HEK293 (cell line): ENCODE measurements at regions not wholly inside any gene's neighbourhood (a gene's known extent, or its start where the extent isn't known, plus 50 kb on each side); places are given as distances from the start of the nearest gene placed in this dataset.

ENCODE experiments used
- CTCF ChIA-PET: fragments of 350-600 bp; formaldehyde crosslinking; extraction: SDS; loops from one replicate; lab custom pipeline; 2021; ENCODE audit warnings: antibody characterized with exemption; lab: Yijun Ruan, JAX
- POLR2A ChIA-PET: fragments of 300-600 bp; formaldehyde crosslinking; extraction: SDS; loops from one replicate; lab custom pipeline; 2020; ENCODE audit warnings: antibody characterized with exemption, inconsistent platforms; lab: Yijun Ruan, JAX
- H3K27ac ChIP-seq: fragments of 200-500 bp; sonication (Bioruptor generic); 2 replicates; pipeline ENCODE4 v1.5.1; 2014; ENCODE audit warnings: low read depth, low read length, control low read depth, inconsistent platforms; ENCODE audit errors: extremely low read depth
- H3K36me3 ChIP-seq, 2 experiments: fragments of 200-500 bp in 1 of 2; sonication (Bioruptor generic) in 1 of 2; 1 replicate in 1 of 2; 2 replicates in 1 of 2; pipeline ENCODE4 v1.5.1; 2014 to 2017; ENCODE audit warnings: inconsistent platforms in 2 of 2, low read length in 2 of 2; ENCODE audit not compliant: control insufficient read depth in 2 of 2, insufficient read depth in 1 of 2
- H3K4me1 ChIP-seq: fragments of 200-500 bp; sonication (Bioruptor generic); 2 replicates; pipeline ENCODE4 v1.5.1; 2014; ENCODE audit warnings: mild to moderate bottlenecking, low read length, inconsistent platforms; ENCODE audit not compliant: control insufficient read depth, insufficient read depth
- H3K4me3 ChIP-seq: 2 replicates; pipeline ENCODE4 v1.5.1; 2011; ENCODE audit warnings: low read depth, mild to moderate bottlenecking, control low read depth, low read length, moderate library complexity
- H3K9me3 ChIP-seq: fragments of 200-500 bp; sonication (Bioruptor generic); 2 replicates; pipeline ENCODE4 v1.5.1; 2014; ENCODE audit warnings: low read depth, low read length, inconsistent platforms; ENCODE audit not compliant: control insufficient read depth, insufficient read depth
- BCL11B ChIP-seq: fragments of 450-650 bp; formaldehyde crosslinking; IDR thresholded peaks from 2 replicates; pipeline ENCODE4 v1.5.1; 2016; ENCODE audit warnings: low read depth, missing biosample characterization, missing genetic modification characterization
- HOXD13 ChIP-seq: sonication (generic); formaldehyde crosslinking; IDR thresholded peaks from 2 replicates; pipeline ENCODE4 v1.8.0; 2022; ENCODE audit warnings: missing genetic modification reagents, borderline replicate concordance
- PRDM1 ChIP-seq: fragments of 450-650 bp; formaldehyde crosslinking; IDR thresholded peaks from 2 replicates; pipeline ENCODE4; 2016; ENCODE audit warnings: missing biosample characterization, missing genetic modification characterization
- SP2 ChIP-seq: fragments of 450-650 bp; formaldehyde crosslinking; IDR thresholded peaks from 2 replicates; pipeline ENCODE4 v1.5.1; 2016; ENCODE audit warnings: missing biosample characterization, missing genetic modification characterization
- YY1 ChIP-seq: fragments of 450-650 bp; formaldehyde crosslinking; IDR thresholded peaks from 2 replicates; pipeline ENCODE4 v1.5.1; 2018; ENCODE audit warnings: missing biosample characterization, missing genetic modification characterization
- ZNF132 ChIP-seq: fragments of 450-650 bp; formaldehyde crosslinking; IDR thresholded peaks from 2 replicates; pipeline ENCODE4 v1.5.1; 2017; ENCODE audit warnings: missing biosample characterization, missing genetic modification characterization, borderline replicate concordance
- ZNF146 ChIP-seq: fragments of 450-650 bp; formaldehyde crosslinking; IDR thresholded peaks from 2 replicates; pipeline ENCODE4 v1.5.1; 2016; ENCODE audit warnings: missing biosample characterization, missing genetic modification characterization
- ZNF19 ChIP-seq: fragments of 450-650 bp; formaldehyde crosslinking; IDR thresholded peaks from 2 replicates; pipeline ENCODE4; 2016; ENCODE audit warnings: missing biosample characterization, missing genetic modification characterization, low read depth
- ZNF221 ChIP-seq: fragments of 450-650 bp; formaldehyde crosslinking; IDR thresholded peaks from 2 replicates; pipeline ENCODE4 v1.5.1; 2017; ENCODE audit warnings: missing biosample characterization, missing genetic modification characterization, borderline replicate concordance
- ZNF223 ChIP-seq: fragments of 450-650 bp; formaldehyde crosslinking; IDR thresholded peaks from 2 replicates; pipeline ENCODE4 v1.5.1; 2016; ENCODE audit warnings: missing biosample characterization, missing genetic modification characterization
- ZNF302 ChIP-seq: fragments of 450-650 bp; formaldehyde crosslinking; IDR thresholded peaks from 2 replicates; pipeline ENCODE4 v1.5.1; 2016; ENCODE audit warnings: missing biosample characterization, missing genetic modification characterization, low read depth
- ZNF311 ChIP-seq: fragments of 450-650 bp; formaldehyde crosslinking; IDR thresholded peaks from 2 replicates; pipeline ENCODE4 v1.5.1; 2017; ENCODE audit warnings: missing biosample characterization, missing genetic modification characterization, borderline replicate concordance
- ZNF354C ChIP-seq: fragments of 450-650 bp; formaldehyde crosslinking; IDR thresholded peaks from 2 replicates; pipeline ENCODE4 v1.5.1; 2016; ENCODE audit warnings: missing biosample characterization, missing genetic modification characterization, low read depth, borderline replicate concordance
- ZNF426 ChIP-seq: fragments of 450-650 bp; formaldehyde crosslinking; IDR thresholded peaks from 2 replicates; pipeline ENCODE4 v1.5.1; 2017; ENCODE audit warnings: missing biosample characterization, missing genetic modification characterization, mild to moderate bottlenecking, inconsistent platforms, moderate library complexity
- ZNF433 ChIP-seq: fragments of 450-650 bp; formaldehyde crosslinking; IDR thresholded peaks from 2 replicates; pipeline ENCODE4 v1.5.1; 2016; ENCODE audit warnings: missing biosample characterization, missing genetic modification characterization, low read depth
- ZNF521 ChIP-seq: fragments of 450-650 bp; formaldehyde crosslinking; IDR thresholded peaks from 2 replicates; pipeline ENCODE4 v1.5.1; 2017; ENCODE audit warnings: missing biosample characterization, mild to moderate bottlenecking, missing genetic modification characterization
- ZNF654 ChIP-seq: fragments of 450-650 bp; formaldehyde crosslinking; IDR thresholded peaks from 2 replicates; pipeline ENCODE4 v1.5.1; 2016; ENCODE audit warnings: low read depth, missing biosample characterization, missing genetic modification characterization
- ZNF747 ChIP-seq: fragments of 450-650 bp; formaldehyde crosslinking; IDR thresholded peaks from 2 replicates; pipeline ENCODE4 v1.5.1; 2016; ENCODE audit warnings: missing biosample characterization, missing genetic modification characterization
- ZXDB ChIP-seq: fragments of 450-650 bp; formaldehyde crosslinking; IDR thresholded peaks from 2 replicates; pipeline ENCODE4 v1.5.1; 2016; ENCODE audit warnings: missing biosample characterization, missing genetic modification characterization
- TF ChIP-seq, protein P1 (sequence below): fragments of 450-650 bp; formaldehyde crosslinking; IDR thresholded peaks from 2 replicates; pipeline ENCODE4 v1.5.1; 2016; ENCODE audit warnings: missing biosample characterization, missing genetic modification characterization
- TF ChIP-seq, protein P2 (sequence below): fragments of 450-650 bp; formaldehyde crosslinking; IDR thresholded peaks from 2 replicates; pipeline ENCODE4 v1.5.1; 2016; ENCODE audit warnings: missing biosample characterization, missing genetic modification characterization
- TF ChIP-seq, protein P3 (sequence below): fragments of 450-650 bp; formaldehyde crosslinking; IDR thresholded peaks from 2 replicates; pipeline ENCODE4 v1.5.1; 2016; ENCODE audit warnings: missing biosample characterization, missing genetic modification characterization

DNA sequence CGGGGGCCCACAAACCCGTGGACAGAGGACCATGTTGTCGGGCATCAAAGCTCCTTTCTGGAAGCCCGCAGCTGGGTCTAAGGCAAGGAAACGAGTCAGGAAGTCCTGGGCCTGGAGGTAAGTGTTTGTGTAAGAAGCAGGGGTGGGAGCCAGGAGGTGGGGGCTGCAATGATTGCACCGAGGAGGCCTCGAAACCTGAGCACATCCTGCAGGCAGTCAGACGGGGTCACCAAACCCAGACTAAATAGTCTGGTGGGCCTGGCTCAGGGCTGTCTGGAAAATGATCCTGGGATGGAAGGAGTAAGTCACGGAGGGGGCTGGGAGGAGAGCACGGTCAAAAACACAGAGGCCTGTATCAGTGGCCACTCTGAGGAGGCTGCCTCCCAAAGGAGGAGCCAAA is 539.2 kb downstream of the MN1 start (continued):
- TF ChIP-seq ZXDB (no peak), ZNF221 (tag by site-specific recombination) (no peak)

DNA sequence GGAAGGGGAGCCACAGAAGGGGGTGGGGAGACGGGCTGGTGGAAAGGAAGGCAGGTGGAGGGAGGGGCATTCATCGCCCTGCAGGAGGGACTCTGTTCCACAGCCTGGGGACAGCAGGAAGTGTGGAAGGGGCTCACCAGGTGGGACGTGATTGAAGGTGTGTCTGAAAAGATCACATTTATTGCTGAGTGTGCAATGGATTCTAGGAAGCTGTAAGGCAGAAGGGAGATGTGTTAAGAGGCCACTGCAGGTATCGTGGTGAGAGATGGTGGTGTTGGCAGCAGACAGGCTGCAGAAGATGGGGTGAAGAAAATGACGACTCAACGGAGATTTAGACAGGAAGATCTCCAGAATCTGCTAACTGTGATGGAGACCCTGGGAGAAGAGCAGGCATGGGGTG is 537.4 kb downstream of the MN1 start:
- H3K4me3 ChIP-seq, result no peak overlapping the region
- TF ChIP-seq BCL11B (tag by site-specific recombination) (no peak), ZNF354C (no peak), ZNF19 (tag by site-specific recombination) (no peak), ZNF146 (tag by site-specific recombination) (no peak), YY1 (tag by site-specific recombination) (no peak), ZNF302 (tag by site-specific recombination) (no peak), ZNF654 (tag by site-specific recombination) (no peak), SP2 (tag by site-specific recombination) (no peak), ZNF433 (tag by site-specific recombination) (no peak), ZNF223 (tag by site-specific recombination) (no peak), ZNF132 (no peak), ZNF521 (tag by site-specific recombination) (no peak), ZNF311 (tag by site-specific recombination) (no peak), HOXD13 (no peak), PRDM1 (tag by site-specific recombination) (no peak), ZNF747 (no peak), ZNF426 (no peak)
- TF ChIP-seq, protein P1, sequence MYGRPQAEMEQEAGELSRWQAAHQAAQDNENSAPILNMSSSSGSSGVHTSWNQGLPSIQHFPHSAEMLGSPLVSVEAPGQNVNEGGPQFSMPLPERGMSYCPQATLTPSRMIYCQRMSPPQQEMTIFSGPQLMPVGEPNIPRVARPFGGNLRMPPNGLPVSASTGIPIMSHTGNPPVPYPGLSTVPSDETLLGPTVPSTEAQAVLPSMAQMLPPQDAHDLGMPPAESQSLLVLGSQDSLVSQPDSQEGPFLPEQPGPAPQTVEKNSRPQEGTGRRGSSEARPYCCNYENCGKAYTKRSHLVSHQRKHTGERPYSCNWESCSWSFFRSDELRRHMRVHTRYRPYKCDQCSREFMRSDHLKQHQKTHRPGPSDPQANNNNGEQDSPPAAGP (tag by site-specific recombination), result no peak
- TF ChIP-seq, protein P2, sequence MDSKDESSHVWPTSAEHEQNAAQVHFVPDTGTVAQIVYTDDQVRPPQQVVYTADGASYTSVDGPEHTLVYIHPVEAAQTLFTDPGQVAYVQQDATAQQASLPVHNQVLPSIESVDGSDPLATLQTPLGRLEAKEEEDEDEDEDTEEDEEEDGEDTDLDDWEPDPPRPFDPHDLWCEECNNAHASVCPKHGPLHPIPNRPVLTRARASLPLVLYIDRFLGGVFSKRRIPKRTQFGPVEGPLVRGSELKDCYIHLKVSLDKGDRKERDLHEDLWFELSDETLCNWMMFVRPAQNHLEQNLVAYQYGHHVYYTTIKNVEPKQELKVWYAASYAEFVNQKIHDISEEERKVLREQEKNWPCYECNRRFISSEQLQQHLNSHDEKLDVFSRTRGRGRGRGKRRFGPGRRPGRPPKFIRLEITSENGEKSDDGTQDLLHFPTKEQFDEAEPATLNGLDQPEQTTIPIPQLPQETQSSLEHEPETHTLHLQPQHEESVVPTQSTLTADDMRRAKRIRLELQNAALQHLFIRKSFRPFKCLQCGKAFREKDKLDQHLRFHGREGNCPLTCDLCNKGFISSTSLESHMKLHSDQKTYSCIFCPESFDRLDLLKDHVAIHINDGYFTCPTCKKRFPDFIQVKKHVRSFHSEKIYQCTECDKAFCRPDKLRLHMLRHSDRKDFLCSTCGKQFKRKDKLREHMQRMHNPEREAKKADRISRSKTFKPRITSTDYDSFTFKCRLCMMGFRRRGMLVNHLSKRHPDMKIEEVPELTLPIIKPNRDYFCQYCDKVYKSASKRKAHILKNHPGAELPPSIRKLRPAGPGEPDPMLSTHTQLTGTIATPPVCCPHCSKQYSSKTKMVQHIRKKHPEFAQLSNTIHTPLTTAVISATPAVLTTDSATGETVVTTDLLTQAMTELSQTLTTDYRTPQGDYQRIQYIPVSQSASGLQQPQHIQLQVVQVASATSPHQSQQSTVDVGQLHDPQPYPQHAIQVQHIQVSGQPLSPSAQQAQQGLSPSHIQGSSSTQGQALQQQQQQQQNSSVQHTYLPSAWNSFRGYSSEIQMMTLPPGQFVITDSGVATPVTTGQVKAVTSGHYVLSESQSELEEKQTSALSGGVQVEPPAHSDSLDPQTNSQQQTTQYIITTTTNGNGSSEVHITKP, result no peak
- TF ChIP-seq, protein P3, sequence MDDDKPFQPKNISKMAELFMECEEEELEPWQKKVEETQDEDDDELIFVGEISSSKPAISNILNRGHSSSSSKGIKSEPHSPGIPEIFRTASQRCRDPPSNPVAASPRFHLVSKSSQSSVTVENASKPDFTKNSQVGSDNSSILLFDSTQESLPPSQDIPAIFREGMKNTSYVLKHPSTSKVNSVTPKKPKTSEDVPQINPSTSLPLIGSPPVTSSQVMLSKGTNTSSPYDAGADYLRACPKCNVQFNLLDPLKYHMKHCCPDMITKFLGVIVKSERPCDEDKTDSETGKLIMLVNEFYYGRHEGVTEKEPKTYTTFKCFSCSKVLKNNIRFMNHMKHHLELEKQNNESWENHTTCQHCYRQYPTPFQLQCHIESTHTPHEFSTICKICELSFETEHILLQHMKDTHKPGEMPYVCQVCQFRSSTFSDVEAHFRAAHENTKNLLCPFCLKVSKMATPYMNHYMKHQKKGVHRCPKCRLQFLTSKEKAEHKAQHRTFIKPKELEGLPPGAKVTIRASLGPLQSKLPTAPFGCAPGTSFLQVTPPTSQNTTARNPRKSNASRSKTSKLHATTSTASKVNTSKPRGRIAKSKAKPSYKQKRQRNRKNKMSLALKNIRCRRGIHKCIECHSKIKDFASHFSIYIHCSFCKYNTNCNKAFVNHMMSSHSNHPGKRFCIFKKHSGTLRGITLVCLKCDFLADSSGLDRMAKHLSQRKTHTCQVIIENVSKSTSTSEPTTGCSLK, result no peak
- TF ChIP-seq, all 188 proteins: peak for 0
- H3K27ac ChIP-seq, result no peak overlapping the region
- H3K4me1 ChIP-seq, result no peaks in the 10 kb centered on the region
- no peaks in the 10 kb centered on the region for H3K36me3 ChIP-seq
- ChIA-PET POLR2A (interaction anchor here (0.7 kb wide), 1 partner anchor 281 kb away, joined by 3 read pairs; no protein-coding TSS in a partner anchor), CTCF (interaction anchor here (0.6 to 1.7 kb wide), 2 partner anchors 37 to 63 kb away, joined by 3 read pairs; no protein-coding TSS in a partner anchor)
- no peaks in the 10 kb centered on the region for H3K9me3 ChIP-seq
